HepG2 (cell line): ENCODE measurements at regions not wholly inside any gene's neighbourhood (a gene's known extent, or its start where the extent isn't known, plus 50 kb on each side); places are given as distances from the start of the nearest gene placed in this dataset.

Experiments used
- ARID5B ChIP-seq: IDR thresholded peaks from 2 replicates; pipeline ENCODE4 v1.4.0; 2020; ENCODE audit warnings: mild to moderate bottlenecking, missing genetic modification reagents
- EP300 ChIP-seq, 3 experiments: sonication (generic) in 1 of 3; formaldehyde crosslinking in 1 of 3; IDR thresholded peaks; 2 replicates each; pipeline versions ENCODE4 v1.5.1 to v1.6.1; 2011 to 2020; ENCODE audit warnings: low read depth in 2 of 3, low read length in 2 of 3, borderline replicate concordance in 1 of 3, improper control_type of control experiment in 1 of 3, mild to moderate bottlenecking in 1 of 3, missing genetic modification reagents in 1 of 3, moderate library complexity in 1 of 3
- HNF4A ChIP-seq: sonication (generic); formaldehyde crosslinking; IDR thresholded peaks from 2 replicates; pipeline ENCODE4 v1.4.0; 2020; ENCODE audit warnings: missing genetic modification reagents
- MAFK ChIP-seq, 2 experiments: IDR thresholded peaks in 1 of 2; conservative IDR thresholded peaks in 1 of 2; 2 replicates each; pipeline ENCODE4 v1.6.1; 2011; ENCODE audit warnings: improper control_type of control experiment in 2 of 2, low read length in 2 of 2
- PATZ1 ChIP-seq: sonication (generic); formaldehyde crosslinking; IDR thresholded peaks from 2 replicates; pipeline ENCODE4 v1.4.0; 2020; ENCODE audit warnings: missing genetic modification reagents
- PAXIP1 ChIP-seq: sonication (generic); formaldehyde crosslinking; conservative IDR thresholded peaks from 2 replicates; pipeline ENCODE4 v1.4.0; 2020; ENCODE audit warnings: mild to moderate bottlenecking, missing genetic modification reagents, moderate library complexity
- SKI ChIP-seq: fragments of 450-650 bp; IDR thresholded peaks from one replicate; pipeline ENCODE4 v1.6.1; 2018; ENCODE audit warnings: mild to moderate bottlenecking; ENCODE audit not compliant: partially characterized antibody
- SNRNP70 ChIP-seq: fragments of 200-400 bp; formaldehyde crosslinking; IDR thresholded peaks from 2 replicates; pipeline ENCODE4 v1.6.1; 2017; ENCODE audit warnings: mild to moderate bottlenecking, low read depth, low read length, moderate library complexity
- ZNF101 ChIP-seq: sonication (generic); formaldehyde crosslinking; IDR thresholded peaks from 2 replicates; pipeline ENCODE4 v1.4.0; 2020; ENCODE audit warnings: mild to moderate bottlenecking, low read depth, missing genetic modification reagents, borderline replicate concordance
- ZNF18 ChIP-seq: sonication (generic); formaldehyde crosslinking; IDR thresholded peaks from 2 replicates; pipeline ENCODE4 v1.8.0; 2022; ENCODE audit warnings: mild to moderate bottlenecking, missing genetic modification reagents; ENCODE audit not compliant: insufficient replicate concordance
- ZNF546 ChIP-seq: sonication (generic); formaldehyde crosslinking; conservative IDR thresholded peaks from 2 replicates; pipeline ENCODE4 v1.8.1; 2023; ENCODE audit warnings: mild to moderate bottlenecking, missing genetic modification reagents
- ZNF547 ChIP-seq: sonication (generic); formaldehyde crosslinking; IDR thresholded peaks from 2 replicates; pipeline ENCODE4 v1.5.1; 2020; ENCODE audit warnings: mild to moderate bottlenecking, missing genetic modification reagents

GRCh38 chr7:3194501-3195141 lies 106.4 kb upstream of the SDK1 start (continued):
- TF ChIP-seq PATZ1 (CRISPR knock-in tag) (0 out of 2 replicates have a peak, but pooled peaks have one; percentile 27), ZNF101 (CRISPR knock-in tag) (no peak), SNRNP70 (no peak), PAXIP1 (peak; percentile 54), EP300 (IDR thresholded peaks at IDR 0.05; ENCODE audit: low read depth in 2 of 2, low read length in 2 of 2) (peak in 1 of 2 experiments; percentile 61; a peak in 1 of 4 replicates), EP300 (CRISPR knock-in tag; IDR thresholded peaks at IDR 0.05; ENCODE audit: borderline replicate concordance) (no peak), MAFK (conservative IDR thresholded peaks at IDR 0.05 in 1 of 2, IDR thresholded peaks at IDR 0.05 in 1 of 2; ENCODE audit: low read length in 2 of 2) (peak; percentile 64 to 79), HNF4A (CRISPR knock-in tag) (peak; percentile 31; the same call in 1 of the 2 replicates), ZNF546 (CRISPR knock-in tag) (no peak), ZNF547 (CRISPR knock-in tag) (no peak), SKI (peak; percentile 54), ARID5B (CRISPR knock-in tag) (peak; percentile 69), ZNF18 (CRISPR knock-in tag) (no peak)
